BJ (cell line): ENCODE measurements at regions not wholly inside any gene's neighbourhood (a gene's known extent, or its start where the extent isn't known, plus 50 kb on each side); places are given as distances from the start of the nearest gene placed in this dataset.

Experiments
- CTCF ChIA-PET: fragments of 350-600 bp; formaldehyde crosslinking; extraction: SDS; loops from one replicate; lab custom pipeline; 2021; ENCODE audit warnings: antibody characterized with exemption, inconsistent platforms; lab: Yijun Ruan, JAX
- POLR2A ChIA-PET: fragments of 300-600 bp; sonication (Branson Sonifier 250); formaldehyde crosslinking; extraction: SDS; loops from one replicate; lab custom pipeline; 2021; ENCODE audit warnings: antibody characterized with exemption; lab: Charles Lee
- DNase-seq: peaks from one replicate; pipeline ENCODE4 v3.0.0-alpha.2; 2011; ENCODE audit warnings: low read depth
- H3K27me3 ChIP-seq: 2 replicates; pipeline ENCODE4 v1.6.0; 2011; ENCODE audit warnings: low read length; ENCODE audit not compliant: control insufficient read depth, insufficient read depth
- H3K36me3 ChIP-seq: 2 replicates; pipeline ENCODE4 v1.5.1; 2011; ENCODE audit warnings: low read length; ENCODE audit not compliant: control insufficient read depth, insufficient read depth
- H3K4me3 ChIP-seq: 2 replicates; pipeline ENCODE4 v1.5.1; 2011; ENCODE audit warnings: low read depth, mild to moderate bottlenecking, control low read depth, low read length
- TF ChIP-seq, protein P1 (sequence below): IDR thresholded peaks from 2 replicates; pipeline ENCODE4 v1.5.1; 2011; ENCODE audit warnings: low read depth, mild to moderate bottlenecking, control low read depth, inconsistent platforms, low read length, moderate library complexity; ENCODE audit not compliant: insufficient read depth

DNA sequence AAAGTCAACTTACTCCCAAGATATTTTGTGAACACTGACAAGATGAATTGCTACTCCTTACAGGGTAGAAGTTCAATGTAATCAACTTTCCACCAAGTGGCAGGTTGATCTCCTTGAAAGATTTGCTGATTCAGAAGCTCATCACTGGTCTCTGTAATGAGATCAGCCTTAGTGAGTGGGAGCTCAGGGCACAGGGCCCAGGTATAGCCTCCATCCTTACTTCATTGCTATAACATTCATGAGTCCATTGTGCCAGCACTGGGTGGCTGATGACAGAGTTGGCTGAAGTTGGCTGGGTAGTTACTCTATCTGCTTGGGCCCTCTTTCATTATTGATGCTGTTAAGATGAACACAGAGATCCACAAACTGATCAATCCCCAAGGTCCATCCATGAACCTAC is 379.0 kb downstream of the IRS1 start:
- Histone ChIP-seq H3K27me3 (no peaks in the 10 kb centered on the region), H3K36me3 (no peaks in the 10 kb centered on the region), H3K4me3 (no peak overlapping the region)
- TF ChIP-seq, protein P1, sequence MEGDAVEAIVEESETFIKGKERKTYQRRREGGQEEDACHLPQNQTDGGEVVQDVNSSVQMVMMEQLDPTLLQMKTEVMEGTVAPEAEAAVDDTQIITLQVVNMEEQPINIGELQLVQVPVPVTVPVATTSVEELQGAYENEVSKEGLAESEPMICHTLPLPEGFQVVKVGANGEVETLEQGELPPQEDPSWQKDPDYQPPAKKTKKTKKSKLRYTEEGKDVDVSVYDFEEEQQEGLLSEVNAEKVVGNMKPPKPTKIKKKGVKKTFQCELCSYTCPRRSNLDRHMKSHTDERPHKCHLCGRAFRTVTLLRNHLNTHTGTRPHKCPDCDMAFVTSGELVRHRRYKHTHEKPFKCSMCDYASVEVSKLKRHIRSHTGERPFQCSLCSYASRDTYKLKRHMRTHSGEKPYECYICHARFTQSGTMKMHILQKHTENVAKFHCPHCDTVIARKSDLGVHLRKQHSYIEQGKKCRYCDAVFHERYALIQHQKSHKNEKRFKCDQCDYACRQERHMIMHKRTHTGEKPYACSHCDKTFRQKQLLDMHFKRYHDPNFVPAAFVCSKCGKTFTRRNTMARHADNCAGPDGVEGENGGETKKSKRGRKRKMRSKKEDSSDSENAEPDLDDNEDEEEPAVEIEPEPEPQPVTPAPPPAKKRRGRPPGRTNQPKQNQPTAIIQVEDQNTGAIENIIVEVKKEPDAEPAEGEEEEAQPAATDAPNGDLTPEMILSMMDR = no peak
- no peak for DNase-seq
- ChIA-PET POLR2A (interaction anchor here (0.6 kb wide), 1 partner anchor 431 kb away, joined by 3 read pairs; no protein-coding TSS in a partner anchor), CTCF (interaction anchor here (1.1 kb wide), 1 partner anchor 375 kb away, joined by 3 read pairs; no protein-coding TSS in a partner anchor)

DNA sequence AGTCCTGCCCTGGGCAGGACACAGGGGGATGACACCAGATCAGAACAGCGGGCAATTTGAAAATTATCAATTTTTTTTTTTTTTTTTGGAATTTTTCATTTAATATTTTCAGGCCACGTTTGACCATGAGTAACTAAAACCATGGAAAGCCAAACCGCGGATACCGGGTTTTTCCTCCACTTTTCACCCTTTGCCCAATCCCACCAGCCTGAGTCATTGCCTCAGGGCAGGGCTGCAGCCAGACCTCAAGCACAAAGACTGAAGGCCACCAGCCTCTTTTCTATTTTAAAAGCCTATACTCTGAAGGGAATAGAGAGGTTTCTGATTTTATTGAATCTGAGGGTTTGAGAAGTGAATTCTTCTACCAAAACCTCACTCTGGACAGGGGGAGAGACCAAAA is 381.1 kb downstream of the IRS1 start:
- POLR2A ChIA-PET = no interaction called here
- CTCF ChIA-PET = no interaction called here
- Histone ChIP-seq H3K4me3 (no peak overlapping the region), H3K27me3 (no peaks in the 10 kb centered on the region), H3K36me3 (no peaks in the 10 kb centered on the region)
- TF ChIP-seq, protein P1 = no peak
- no peak for DNase-seq

DNA sequence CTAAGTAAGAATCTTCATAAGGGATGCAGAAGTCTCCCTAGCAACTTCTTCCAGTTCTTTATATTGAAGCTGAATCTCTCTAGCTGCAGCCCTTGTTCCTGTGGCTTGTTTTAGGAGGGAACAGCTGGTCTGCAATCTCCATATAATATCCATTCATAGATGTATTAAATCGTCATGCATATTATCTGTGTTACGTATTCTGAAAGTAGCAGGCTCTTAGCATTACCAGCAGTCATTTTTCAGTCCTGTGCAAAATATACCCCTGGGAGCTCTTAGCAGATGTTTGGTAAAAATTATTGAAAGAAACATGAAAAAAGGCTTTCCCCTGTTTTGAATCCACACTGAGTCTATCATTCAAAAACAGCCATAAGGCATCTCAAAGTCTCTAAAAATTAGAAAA is 385.3 kb downstream of the IRS1 start:
- H3K27me3 ChIP-seq = no peaks in the 10 kb centered on the region
- H3K4me3 ChIP-seq = no peak overlapping the region
- ChIA-PET POLR2A (no interaction called here), CTCF (interaction anchor here (0.6 to 1.1 kb wide), 3 partner anchors 11 to 260 kb away, joined by 3 to 5 read pairs (median 3); no protein-coding TSS in a partner anchor)
- TF ChIP-seq, protein P1 = no peak
- no peaks in the 10 kb centered on the region for H3K36me3 ChIP-seq
- no peak for DNase-seq

DNA sequence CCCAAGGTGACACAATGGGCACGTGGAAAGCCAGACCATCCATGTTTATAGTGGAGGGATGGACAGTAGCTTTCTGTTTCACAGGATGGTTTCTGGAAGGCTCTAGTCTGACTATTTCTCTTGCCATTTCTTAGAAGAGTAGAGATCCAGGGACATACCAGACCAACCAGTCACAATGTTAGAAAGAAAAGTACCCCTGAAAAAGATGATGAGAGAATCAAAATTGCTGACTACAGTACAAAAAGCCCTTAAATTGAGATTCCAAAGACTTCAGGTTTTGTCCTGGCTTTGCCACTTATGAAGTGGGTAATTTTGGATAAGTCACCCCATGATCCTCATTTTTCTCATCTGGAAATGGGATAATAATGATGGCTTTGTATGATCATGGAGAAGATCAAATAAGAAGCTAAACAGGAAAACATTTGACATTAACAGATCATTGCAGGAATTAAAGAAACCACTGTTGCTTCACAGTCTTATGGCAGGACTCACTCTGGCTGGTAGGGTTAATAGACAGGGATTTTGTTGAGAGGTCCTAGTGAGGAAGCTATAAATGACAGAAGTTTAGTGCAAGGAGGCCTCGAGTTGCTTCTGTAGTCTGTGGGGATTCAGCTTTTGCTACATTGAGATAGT is 386.0 kb downstream of the IRS1 start:
- Histone ChIP-seq H3K4me3 (no peak overlapping the region), H3K27me3 (no peaks in the 10 kb centered on the region), H3K36me3 (no peaks in the 10 kb centered on the region)
- POLR2A ChIA-PET = no interaction called here
- CTCF ChIA-PET = interaction anchor here (0.6 to 1.1 kb wide), 4 partner anchors 12 to 261 kb away, joined by 3 to 5 read pairs (median 3); no protein-coding TSS in a partner anchor
- TF ChIP-seq, protein P1 = no peak
- no peak for DNase-seq

DNA sequence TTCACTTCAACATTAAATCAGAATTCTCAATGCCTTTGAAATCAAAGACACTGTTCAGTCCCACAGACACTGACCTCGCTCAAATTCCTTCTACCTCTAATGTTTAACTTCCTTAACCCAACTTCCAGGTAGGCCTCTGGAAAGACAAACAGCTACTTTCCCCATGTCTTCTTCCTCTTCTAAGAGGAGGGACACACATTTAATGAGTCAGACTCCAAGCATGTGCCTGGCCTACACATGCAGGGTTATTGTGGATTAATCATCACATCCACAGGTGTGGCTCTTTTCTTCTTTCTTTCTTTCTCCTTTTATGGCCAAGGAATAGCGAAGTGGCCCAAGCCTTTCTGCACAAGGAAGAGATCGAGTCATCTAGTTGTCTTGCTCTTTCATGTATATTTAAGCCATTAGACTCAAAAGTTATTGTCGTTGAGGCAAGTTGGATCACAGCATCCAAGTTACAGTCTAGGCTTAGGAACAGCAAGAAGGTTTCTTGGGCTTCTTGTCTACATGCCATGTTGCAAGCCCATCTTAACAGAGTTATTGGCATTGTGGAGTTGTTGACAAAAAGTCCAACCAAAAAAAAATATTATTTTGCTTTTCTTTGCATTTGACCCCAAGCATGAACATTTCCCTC is 387.8 kb downstream of the IRS1 start:
- no peak for DNase-seq
- ChIA-PET POLR2A (no interaction called here), CTCF (interaction anchor here (0.6 kb wide), 1 partner anchor 174 kb away, joined by 5 read pairs; no protein-coding TSS in a partner anchor)
- no peak overlapping the region for H3K4me3 ChIP-seq
- TF ChIP-seq, protein P1 = no peak
- no peaks in the 10 kb centered on the region for H3K36me3 ChIP-seq
- H3K27me3 ChIP-seq = no peaks in the 10 kb centered on the region
